Neural progenitor cell (in vitro differentiated cells): ENCODE measurements at regions not wholly inside any gene's neighbourhood (a gene's known extent, or its start where the extent isn't known, plus 50 kb on each side); places are given as distances from the start of the nearest gene placed in this dataset.

ENCODE experiments used
- CTCF ChIP-seq: fragments of 200-600 bp; sonication (generic); IDR thresholded peaks from 2 replicates; pipeline ENCODE4 v1.5.1; 2017; ENCODE audit warnings: antibody characterized with exemption, mild to moderate bottlenecking
- EZH2 ChIP-seq: fragments of 200-600 bp; sonication (generic); IDR thresholded peaks from 2 replicates; pipeline ENCODE4 v1.6.1; 2017; ENCODE audit warnings: antibody characterized with exemption, mild to moderate bottlenecking, moderate library complexity

- TF ChIP-seq CTCF (no peak), EZH2 (no peak)
These were observed 197.9 kb downstream of the SUCLA2 start for GRCh38 chr13:47803131-47803530.
